HG03039 (cell line): ENCODE measurements at regions not wholly inside any gene's neighbourhood (a gene's known extent, or its start where the extent isn't known, plus 50 kb on each side); places are given as distances from the start of the nearest gene placed in this dataset.

Experiments used
- ATAC-seq: cut with Tn5 transposase; IDR thresholded peaks from one replicate; pipeline ENCODE4 v1.9.1; 2021; ENCODE audit warnings: mild to moderate bottlenecking, moderate library complexity; ENCODE audit not compliant: unreplicated experiment

- no peak for ATAC-seq
Observed at GRCh38 chr6:157769776-157770426, 53.1 kb upstream of the SNX9 start.

GRCh38 chr6:157770946-157771345, 52.1 kb upstream of the SNX9 start:
- no peak for ATAC-seq

DNA sequence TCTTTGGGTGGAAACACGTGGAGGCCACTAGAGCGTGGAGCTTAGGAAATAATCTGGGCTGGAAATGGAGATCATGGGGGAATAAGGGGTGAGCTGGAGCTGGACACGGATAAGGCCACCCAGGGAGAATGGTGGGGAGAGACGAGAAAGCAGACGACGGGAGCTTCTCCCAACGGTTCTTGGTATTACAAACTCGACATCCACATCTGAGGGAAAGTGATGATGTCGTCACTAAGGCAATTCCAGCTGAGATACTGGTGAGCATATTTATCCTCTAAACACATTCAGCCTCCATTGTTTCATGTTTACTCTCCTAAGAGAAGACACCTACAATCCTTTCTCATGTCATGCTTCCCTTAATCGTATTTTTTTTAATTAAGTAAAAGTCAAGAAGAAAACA, 50.2 kb upstream of the SNX9 start:
- no peak for ATAC-seq
